ENCODE measurements at regions not wholly inside any gene's neighbourhood (a gene's known extent, or its start where the extent isn't known, plus 50 kb on each side); places are given as distances from the start of the nearest gene placed in this dataset.

GRCh38 chr4:164536814-164537213, 217.1 kb upstream of the SMIM31 start:
- no peak for TF ChIP-seq CTCF (IDR thresholded peaks at IDR 0.05)
- Histone ChIP-seq H3K27ac (no peak overlapping the region), H3K36me3 (ENCODE audit: insufficient read depth in 1 of 2, low read depth in 1 of 2) (no peaks in the 10 kb centered on the region), H3K4me3 (no peak overlapping the region), H3K4me1 (no peaks in the 10 kb centered on the region), H3K27me3 (ENCODE audit: insufficient read depth in 3 of 3, low read length in 2 of 3) (no peaks in the 10 kb centered on the region), H3K9me3 (no peaks in the 10 kb centered on the region)
- 28 to 51% (median 43%) methylated on average over 2 of the region's 2 CpGs for WGBS, 3 donors
- intact Hi-C loops (cut with DNase I), result no loop called here
- DNase-seq (peak; percentile 14 to 21), ATAC-seq (no peak)

- H3K4me3 ChIP-seq, result no peak overlapping the region
- intact Hi-C loops (cut with DNase I), result no loop called here
- WGBS, 3 donors, result 81 to 83% (median 82%) methylated on average over 4 of the region's 4 CpGs
- no peak for DNase-seq
- no peak for TF ChIP-seq CTCF (IDR thresholded peaks at IDR 0.05)
- no peak for ATAC-seq
- no peaks in the 10 kb centered on the region for H3K36me3 ChIP-seq (ENCODE audit: insufficient read depth in 1 of 2, low read depth in 1 of 2)
- no peaks in the 10 kb centered on the region for H3K9me3 ChIP-seq
- no peak overlapping the region for H3K27ac ChIP-seq
- H3K27me3 ChIP-seq (ENCODE audit: insufficient read depth in 3 of 3, low read length in 2 of 3), result no peaks in the 10 kb centered on the region
- no peaks in the 10 kb centered on the region for H3K4me1 ChIP-seq
These were observed 215.8 kb upstream of the SMIM31 start for GRCh38 chr4:164538097-164538496.

- no peak for TF ChIP-seq CTCF (IDR thresholded peaks at IDR 0.05)
- no peaks in the 10 kb centered on the region for H3K27me3 ChIP-seq (ENCODE audit: insufficient read depth in 3 of 3, low read length in 2 of 3)
- H3K36me3 ChIP-seq (ENCODE audit: insufficient read depth in 1 of 2, low read depth in 1 of 2), result no peaks in the 10 kb centered on the region
- intact Hi-C loops (cut with DNase I), result no loop called here
- H3K4me1 ChIP-seq, result no peaks in the 10 kb centered on the region
- WGBS, 3 donors, result 82 to 88% (median 85%) methylated on average over 2 of the region's 2 CpGs
- no peak overlapping the region for H3K27ac ChIP-seq
- ATAC-seq (no peak), DNase-seq (no peak)
- H3K4me3 ChIP-seq, result no peak overlapping the region
- H3K9me3 ChIP-seq, result no peaks in the 10 kb centered on the region
These were observed 212.9 kb upstream of the SMIM31 start for GRCh38 chr4:164540987-164541386.

GRCh38 chr4:164542431-164542830, 211.5 kb upstream of the SMIM31 start:
- no peak for TF ChIP-seq CTCF (IDR thresholded peaks at IDR 0.05)
- Histone ChIP-seq H3K36me3 (ENCODE audit: insufficient read depth in 1 of 2, low read depth in 1 of 2) (no peaks in the 10 kb centered on the region), H3K9me3 (no peaks in the 10 kb centered on the region), H3K4me3 (no peak overlapping the region), H3K4me1 (no peaks in the 10 kb centered on the region), H3K27ac (no peak overlapping the region), H3K27me3 (ENCODE audit: insufficient read depth in 3 of 3, low read length in 2 of 3) (no peaks in the 10 kb centered on the region)
- intact Hi-C loops (cut with DNase I), result no loop called here
- ATAC-seq (no peak), DNase-seq (no peak)
- 33 to 44% (median 38%) methylated on average over 1 of the region's 1 CpG for WGBS, 3 donors

GRCh38 chr4:164550989-164551712, 202.8 kb upstream of the SMIM31 start:
- no peak for TF ChIP-seq CTCF (IDR thresholded peaks at IDR 0.05)
- no peak for DNase-seq
- intact Hi-C loops (cut with DNase I), result no loop called here
- Histone ChIP-seq H3K4me3 (no peak overlapping the region), H3K27ac (no peak overlapping the region), H3K4me1 (no peaks in the 10 kb centered on the region), H3K27me3 (ENCODE audit: insufficient read depth in 3 of 3, low read length in 2 of 3) (no peaks in the 10 kb centered on the region), H3K9me3 (no peaks in the 10 kb centered on the region), H3K36me3 (ENCODE audit: insufficient read depth in 1 of 2, low read depth in 1 of 2) (no peaks in the 10 kb centered on the region)
- no peak for ATAC-seq
- 75 to 83% (median 78%) methylated on average over 5 of the region's 5 CpGs for WGBS, 3 donors

Measured in psoas muscle (tissue), 7 donors.